ENCODE measurements at regions not wholly inside any gene's neighbourhood (a gene's known extent, or its start where the extent isn't known, plus 50 kb on each side); places are given as distances from the start of the nearest gene placed in this dataset.

DNA sequence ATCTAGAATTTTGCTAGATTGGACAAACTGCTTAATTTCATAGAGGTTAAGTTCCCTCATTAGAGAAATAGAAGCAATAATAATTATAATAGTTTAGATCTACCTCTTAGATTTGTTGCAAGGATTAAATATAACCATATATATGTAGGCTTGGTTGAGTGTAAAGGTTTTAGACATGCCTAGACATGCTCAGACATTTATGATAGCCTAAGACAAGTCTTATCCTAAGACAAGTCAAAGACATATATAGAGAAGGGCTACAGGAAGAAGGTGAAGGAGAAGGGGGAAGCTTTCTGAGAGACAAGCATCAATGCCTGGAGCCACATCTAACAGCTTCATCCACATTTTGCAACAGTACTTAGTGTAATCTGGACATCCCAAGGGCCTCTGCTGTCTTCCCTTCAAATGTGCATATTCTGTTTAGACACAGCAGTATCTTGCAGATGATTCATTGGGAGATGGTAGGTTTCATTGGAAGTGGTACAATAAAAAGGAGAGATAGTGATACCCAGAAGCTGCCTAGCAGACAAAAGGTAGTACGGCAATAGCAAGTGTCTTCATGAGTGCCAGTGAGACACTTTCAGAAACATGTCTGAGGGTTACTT lies 146.5 kb downstream of the HGF start:
- H3K27me3 Mint-ChIP-seq (ENCODE audit: low read depth, unreplicated experiment), result no peaks in the 10 kb centered on the region
- no peak overlapping the region for H3K4me3 Mint-ChIP-seq (ENCODE audit: unreplicated experiment)
- Histone ChIP-seq H3K27me3 (ENCODE audit: insufficient read depth, low read length) (no peaks in the 10 kb centered on the region), H3K9me3 (ENCODE audit: insufficient read depth, low read depth, low read length) (no peaks in the 10 kb centered on the region), H4K20me1 (ENCODE audit: insufficient read depth, low read length) (no peaks in the 10 kb centered on the region), H3K9ac (ENCODE audit: low read length) (no peak overlapping the region), H3K79me2 (ENCODE audit: insufficient read depth, low read length) (no peaks in the 10 kb centered on the region), H3K4me3 (ENCODE audit: insufficient read depth, low read depth, low read length) (no peak overlapping the region), H3K4me2 (ENCODE audit: low read length) (no peak overlapping the region), H3K4me1 (ENCODE audit: insufficient read depth, low read length) (peaks cover 10% of the 10 kb centered on the region), H3K36me3 (ENCODE audit: insufficient read depth, low read length) (no peaks in the 10 kb centered on the region), H3K27ac (ENCODE audit: low read depth, low read length) (no peak overlapping the region), H2AFZ (ENCODE audit: low read depth, low read length) (no peak overlapping the region)
- peaks cover 22% of the 10 kb centered on the region for H3K4me1 Mint-ChIP-seq (ENCODE audit: low read depth, unreplicated experiment)
- TF ChIP-seq, protein P1, sequence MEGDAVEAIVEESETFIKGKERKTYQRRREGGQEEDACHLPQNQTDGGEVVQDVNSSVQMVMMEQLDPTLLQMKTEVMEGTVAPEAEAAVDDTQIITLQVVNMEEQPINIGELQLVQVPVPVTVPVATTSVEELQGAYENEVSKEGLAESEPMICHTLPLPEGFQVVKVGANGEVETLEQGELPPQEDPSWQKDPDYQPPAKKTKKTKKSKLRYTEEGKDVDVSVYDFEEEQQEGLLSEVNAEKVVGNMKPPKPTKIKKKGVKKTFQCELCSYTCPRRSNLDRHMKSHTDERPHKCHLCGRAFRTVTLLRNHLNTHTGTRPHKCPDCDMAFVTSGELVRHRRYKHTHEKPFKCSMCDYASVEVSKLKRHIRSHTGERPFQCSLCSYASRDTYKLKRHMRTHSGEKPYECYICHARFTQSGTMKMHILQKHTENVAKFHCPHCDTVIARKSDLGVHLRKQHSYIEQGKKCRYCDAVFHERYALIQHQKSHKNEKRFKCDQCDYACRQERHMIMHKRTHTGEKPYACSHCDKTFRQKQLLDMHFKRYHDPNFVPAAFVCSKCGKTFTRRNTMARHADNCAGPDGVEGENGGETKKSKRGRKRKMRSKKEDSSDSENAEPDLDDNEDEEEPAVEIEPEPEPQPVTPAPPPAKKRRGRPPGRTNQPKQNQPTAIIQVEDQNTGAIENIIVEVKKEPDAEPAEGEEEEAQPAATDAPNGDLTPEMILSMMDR (IDR thresholded peaks at IDR 0.05; ENCODE audit: insufficient read depth, low read depth, low read length), result no peak
- TF ChIP-seq EZH2 (IDR thresholded peaks at IDR 0.05; ENCODE audit: insufficient read depth, low read length), result no peak
- peak overlapping the region; percentile 84 for H3K27ac Mint-ChIP-seq (ENCODE audit: unreplicated experiment)
- DNase-seq (ENCODE audit: low read depth) (no peak), FAIRE-seq (no peak)
- no peaks in the 10 kb centered on the region for H3K36me3 Mint-ChIP-seq (ENCODE audit: low read depth, unreplicated experiment)
- H3K9me3 Mint-ChIP-seq (ENCODE audit: unreplicated experiment), result no peaks in the 10 kb centered on the region

DNA sequence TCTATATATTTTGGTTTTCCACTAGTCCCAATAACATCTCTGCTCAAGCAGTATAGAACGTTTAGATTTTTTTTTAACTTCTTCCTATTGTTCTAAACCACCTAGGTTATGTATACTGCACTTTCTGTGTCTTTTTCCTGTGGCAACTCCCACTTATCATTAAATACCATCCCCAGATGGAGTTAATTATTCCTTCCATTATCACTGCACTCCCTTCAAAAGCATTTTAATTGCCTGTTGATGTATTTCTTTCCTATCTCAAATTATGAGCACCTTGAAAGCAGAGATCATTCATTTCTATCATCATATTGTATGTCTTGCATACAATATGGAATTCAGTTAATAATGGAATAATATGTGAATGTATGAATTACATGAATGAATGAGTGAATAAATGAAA lies 148.0 kb downstream of the HGF start:
- Histone ChIP-seq H3K36me3 (ENCODE audit: insufficient read depth, low read length) (no peaks in the 10 kb centered on the region), H3K9me3 (ENCODE audit: insufficient read depth, low read depth, low read length) (no peaks in the 10 kb centered on the region), H4K20me1 (ENCODE audit: insufficient read depth, low read length) (no peaks in the 10 kb centered on the region), H3K9ac (ENCODE audit: low read length) (no peak overlapping the region), H3K27ac (ENCODE audit: low read depth, low read length) (no peak overlapping the region), H3K79me2 (ENCODE audit: insufficient read depth, low read length) (no peaks in the 10 kb centered on the region), H3K27me3 (ENCODE audit: insufficient read depth, low read length) (no peaks in the 10 kb centered on the region), H3K4me3 (ENCODE audit: insufficient read depth, low read depth, low read length) (no peak overlapping the region), H3K4me2 (ENCODE audit: low read length) (no peak overlapping the region), H3K4me1 (ENCODE audit: insufficient read depth, low read length) (peaks cover 25% of the 10 kb centered on the region), H2AFZ (ENCODE audit: low read depth, low read length) (no peak overlapping the region)
- Mint-ChIP-seq H3K27ac (ENCODE audit: unreplicated experiment) (no peak overlapping the region), H3K27me3 (ENCODE audit: low read depth, unreplicated experiment) (no peaks in the 10 kb centered on the region), H3K36me3 (ENCODE audit: low read depth, unreplicated experiment) (no peaks in the 10 kb centered on the region), H3K4me3 (ENCODE audit: unreplicated experiment) (no peak overlapping the region), H3K4me1 (ENCODE audit: low read depth, unreplicated experiment) (peaks cover 32% of the 10 kb centered on the region), H3K9me3 (ENCODE audit: unreplicated experiment) (no peaks in the 10 kb centered on the region)
- TF ChIP-seq, protein P1 (IDR thresholded peaks at IDR 0.05; ENCODE audit: insufficient read depth, low read depth, low read length), result no peak
- TF ChIP-seq EZH2 (IDR thresholded peaks at IDR 0.05; ENCODE audit: insufficient read depth, low read length), result no peak
- DNase-seq (ENCODE audit: low read depth), result no peak
- no peak for FAIRE-seq

DNA sequence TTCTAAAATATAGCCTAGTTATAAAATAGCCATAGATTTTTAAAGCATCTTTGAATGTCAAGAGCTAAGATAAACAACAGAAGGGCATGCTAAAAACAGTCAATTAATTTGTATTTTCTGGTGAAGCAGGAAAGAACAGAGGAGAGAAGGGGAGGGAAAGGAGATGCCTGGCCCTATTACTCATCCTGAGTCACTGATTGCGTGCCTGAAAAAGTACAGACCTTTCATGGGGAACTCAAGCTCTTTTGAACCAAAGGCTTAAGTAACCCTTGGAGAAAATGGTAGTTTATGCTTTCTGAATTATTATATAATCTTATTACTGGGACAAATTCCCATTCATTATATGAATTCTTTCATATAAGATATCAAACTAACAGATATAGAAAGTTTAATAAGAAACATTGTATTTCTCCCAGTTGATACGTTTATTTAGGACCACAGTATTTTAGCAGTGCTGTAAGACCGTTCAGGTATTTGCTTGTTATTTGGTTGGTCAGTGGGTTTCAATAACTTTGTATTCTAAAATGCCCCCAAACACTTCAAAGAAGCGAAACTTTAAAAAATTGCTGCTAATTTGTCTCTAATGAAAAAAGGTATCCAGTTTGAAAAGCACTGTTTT lies 151.3 kb downstream of the HGF start:
- Histone ChIP-seq H3K9me3 (ENCODE audit: insufficient read depth, low read depth, low read length) (no peaks in the 10 kb centered on the region), H3K36me3 (ENCODE audit: insufficient read depth, low read length) (no peaks in the 10 kb centered on the region), H3K27me3 (ENCODE audit: insufficient read depth, low read length) (no peaks in the 10 kb centered on the region), H2AFZ (ENCODE audit: low read depth, low read length) (no peak overlapping the region), H4K20me1 (ENCODE audit: insufficient read depth, low read length) (no peaks in the 10 kb centered on the region), H3K4me2 (ENCODE audit: low read length) (peak overlapping the region; percentile 25), H3K4me1 (ENCODE audit: insufficient read depth, low read length) (peaks cover 25% of the 10 kb centered on the region), H3K9ac (ENCODE audit: low read length) (peak overlapping the region; percentile 8), H3K4me3 (ENCODE audit: insufficient read depth, low read depth, low read length) (no peak overlapping the region), H3K27ac (ENCODE audit: low read depth, low read length) (peak overlapping the region; percentile 83), H3K79me2 (ENCODE audit: insufficient read depth, low read length) (no peaks in the 10 kb centered on the region)
- H3K27me3 Mint-ChIP-seq (ENCODE audit: low read depth, unreplicated experiment), result no peaks in the 10 kb centered on the region
- FAIRE-seq, result peak; percentile 65
- H3K36me3 Mint-ChIP-seq (ENCODE audit: low read depth, unreplicated experiment), result no peaks in the 10 kb centered on the region
- DNase-seq (ENCODE audit: low read depth), result peak; percentile 95
- peaks cover 33% of the 10 kb centered on the region for H3K4me1 Mint-ChIP-seq (ENCODE audit: low read depth, unreplicated experiment)
- TF ChIP-seq EZH2 (IDR thresholded peaks at IDR 0.05; ENCODE audit: insufficient read depth, low read length), result no peak
- TF ChIP-seq, protein P1 (IDR thresholded peaks at IDR 0.05; ENCODE audit: insufficient read depth, low read depth, low read length), result no peak
- no peak overlapping the region for H3K4me3 Mint-ChIP-seq (ENCODE audit: unreplicated experiment)
- no peaks in the 10 kb centered on the region for H3K9me3 Mint-ChIP-seq (ENCODE audit: unreplicated experiment)
- peak overlapping the region; percentile 85 for H3K27ac Mint-ChIP-seq (ENCODE audit: unreplicated experiment)

Data from astrocyte (in vitro differentiated cells and primary cell).